ENCODE measurements at regions not wholly inside any gene's neighbourhood (a gene's known extent, or its start where the extent isn't known, plus 50 kb on each side); places are given as distances from the start of the nearest gene placed in this dataset.
A peak's percentile ranks its signal among the peaks of the same experiment; 100 is the strongest.

GRCh38 chr2:147679191-147679954 lies 165.5 kb upstream of the ACVR2A start:
- no peak overlapping the region for H3K4me3 ChIP-seq (ENCODE audit: low read length)
- TF ChIP-seq, protein P1, sequence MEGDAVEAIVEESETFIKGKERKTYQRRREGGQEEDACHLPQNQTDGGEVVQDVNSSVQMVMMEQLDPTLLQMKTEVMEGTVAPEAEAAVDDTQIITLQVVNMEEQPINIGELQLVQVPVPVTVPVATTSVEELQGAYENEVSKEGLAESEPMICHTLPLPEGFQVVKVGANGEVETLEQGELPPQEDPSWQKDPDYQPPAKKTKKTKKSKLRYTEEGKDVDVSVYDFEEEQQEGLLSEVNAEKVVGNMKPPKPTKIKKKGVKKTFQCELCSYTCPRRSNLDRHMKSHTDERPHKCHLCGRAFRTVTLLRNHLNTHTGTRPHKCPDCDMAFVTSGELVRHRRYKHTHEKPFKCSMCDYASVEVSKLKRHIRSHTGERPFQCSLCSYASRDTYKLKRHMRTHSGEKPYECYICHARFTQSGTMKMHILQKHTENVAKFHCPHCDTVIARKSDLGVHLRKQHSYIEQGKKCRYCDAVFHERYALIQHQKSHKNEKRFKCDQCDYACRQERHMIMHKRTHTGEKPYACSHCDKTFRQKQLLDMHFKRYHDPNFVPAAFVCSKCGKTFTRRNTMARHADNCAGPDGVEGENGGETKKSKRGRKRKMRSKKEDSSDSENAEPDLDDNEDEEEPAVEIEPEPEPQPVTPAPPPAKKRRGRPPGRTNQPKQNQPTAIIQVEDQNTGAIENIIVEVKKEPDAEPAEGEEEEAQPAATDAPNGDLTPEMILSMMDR (conservative IDR thresholded peaks at IDR 0.05; ENCODE audit: low read length) = no peak
- DNase-seq (ENCODE audit: low read depth) = no peak

DNA sequence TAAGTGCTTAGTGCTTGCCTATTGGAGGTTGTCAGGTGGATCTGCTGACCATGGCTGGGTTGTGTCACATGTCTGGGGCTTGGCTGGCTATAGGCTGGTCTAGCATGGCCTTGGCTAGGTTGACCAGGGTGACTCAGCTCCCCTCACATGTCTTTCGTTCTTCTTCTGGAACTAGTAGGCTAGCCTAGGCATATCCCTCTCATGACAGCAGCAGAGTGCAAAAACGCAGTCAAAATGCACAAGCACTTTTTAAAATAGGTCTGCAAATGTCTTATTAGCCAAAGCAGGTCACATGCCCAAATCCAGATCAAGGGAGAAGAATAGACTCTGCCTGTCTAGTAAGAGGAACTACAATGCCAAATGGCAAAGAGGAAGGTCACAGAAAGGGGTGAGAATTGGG lies 179.7 kb upstream of the ACVR2A start:
- H3K4me3 ChIP-seq (ENCODE audit: low read length) = no peak overlapping the region
- peak; percentile 12 for DNase-seq (ENCODE audit: low read depth)
- TF ChIP-seq, protein P1 (conservative IDR thresholded peaks at IDR 0.05; ENCODE audit: low read length) = no peak

GRCh38 chr2:147663962-147664361 lies 180.9 kb upstream of the ACVR2A start:
- TF ChIP-seq, protein P1 (conservative IDR thresholded peaks at IDR 0.05; ENCODE audit: low read length) = no peak
- no peak overlapping the region for H3K4me3 ChIP-seq (ENCODE audit: low read length)
- no peak for DNase-seq (ENCODE audit: low read depth)

GRCh38 chr2:147663153-147663961 lies 181.5 kb upstream of the ACVR2A start:
- DNase-seq (ENCODE audit: low read depth) = no peak
- no peak overlapping the region for H3K4me3 ChIP-seq (ENCODE audit: low read length)

DNA sequence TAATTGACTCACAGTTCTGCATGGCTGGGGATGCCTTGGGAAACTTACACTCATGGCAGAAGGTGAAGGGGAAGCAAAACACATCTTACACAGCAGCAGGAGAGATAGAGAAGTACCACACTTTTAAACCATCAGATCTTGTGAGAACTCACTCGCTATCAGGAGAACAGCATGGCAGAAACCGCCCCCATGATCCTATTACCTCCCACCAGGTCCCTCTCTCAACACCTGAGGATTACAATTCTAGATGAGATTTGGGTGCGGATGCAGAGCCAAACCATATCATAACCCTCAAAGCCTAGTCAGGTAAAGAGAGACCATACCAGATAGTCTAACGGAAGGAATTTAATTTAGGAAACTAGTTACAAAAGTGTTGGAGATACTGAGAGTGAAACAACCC lies 182.6 kb upstream of the ACVR2A start:
- no peak for DNase-seq (ENCODE audit: low read depth)
- H3K4me3 ChIP-seq (ENCODE audit: low read length) = no peak overlapping the region
- TF ChIP-seq, protein P1 (conservative IDR thresholded peaks at IDR 0.05; ENCODE audit: low read length) = no peak

More at GRCh38 chr2:147663153-147663961, 181.5 kb upstream of the ACVR2A start:
- TF ChIP-seq, protein P1 (conservative IDR thresholded peaks at IDR 0.05; ENCODE audit: low read length) = no peak

- no peak for DNase-seq (ENCODE audit: low read depth)
- TF ChIP-seq, protein P1 (conservative IDR thresholded peaks at IDR 0.05; ENCODE audit: low read length) = no peak
- no peak overlapping the region for H3K4me3 ChIP-seq (ENCODE audit: low read length)
Measured at GRCh38 chr2:147660680-147661079, 184.1 kb upstream of the ACVR2A start.
